ENCODE measurements at regions not wholly inside any gene's neighbourhood (a gene's known extent, or its start where the extent isn't known, plus 50 kb on each side); places are given as distances from the start of the nearest gene placed in this dataset.

- no peak for TF ChIP-seq CTCF (IDR thresholded peaks at IDR 0.05)
- no peak for TF ChIP-seq ZFX (IDR thresholded peaks at IDR 0.05; ENCODE audit: borderline replicate concordance)
Observed at GRCh38 chr4:177201614-177202013, 108.1 kb upstream of the NEIL3 start.
